T-helper 2 cell treated with Interferon-gamma antibody and Interleukin-4, amounts not matched to agents 100 ng/mL and 5 ng/mL, for 36 hours (primary cell): ENCODE measurements at regions not wholly inside any gene's neighbourhood (a gene's known extent, or its start where the extent isn't known, plus 50 kb on each side); places are given as distances from the start of the nearest gene placed in this dataset.
"Not testable (repeated sequence)": the region's sequence is repeated elsewhere in the genome, so short reads cannot be mapped to it uniquely, and the experiment has no call there.

Source experiments
- intact Hi-C: fragments of 100-400 bp; cut with micrococcal nuclease; formaldehyde crosslinking; loops from one replicate; pipeline ENCODE4 v1.15.1; 2023

DNA sequence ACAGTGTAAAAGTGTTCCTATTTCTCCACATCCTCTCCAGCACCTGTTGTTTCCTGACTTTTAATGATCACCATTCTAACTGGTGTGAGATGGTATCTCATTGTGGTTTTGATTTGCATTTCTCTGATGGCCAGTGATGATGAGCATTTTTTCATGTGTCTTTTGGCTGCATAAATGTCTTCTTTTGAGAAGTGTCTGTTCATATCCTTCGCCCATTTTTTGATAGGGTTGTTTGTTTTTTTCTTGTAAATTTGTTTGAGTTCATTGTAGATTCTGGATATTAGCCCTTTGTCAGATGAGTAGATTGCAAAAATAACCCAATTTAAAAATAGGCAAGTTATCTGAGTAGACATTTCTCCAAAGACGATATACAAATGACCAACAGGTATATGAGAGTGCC lies 120.2 kb upstream of the ID2 start:
- intact Hi-C loops = not testable (repeated sequence)

DNA sequence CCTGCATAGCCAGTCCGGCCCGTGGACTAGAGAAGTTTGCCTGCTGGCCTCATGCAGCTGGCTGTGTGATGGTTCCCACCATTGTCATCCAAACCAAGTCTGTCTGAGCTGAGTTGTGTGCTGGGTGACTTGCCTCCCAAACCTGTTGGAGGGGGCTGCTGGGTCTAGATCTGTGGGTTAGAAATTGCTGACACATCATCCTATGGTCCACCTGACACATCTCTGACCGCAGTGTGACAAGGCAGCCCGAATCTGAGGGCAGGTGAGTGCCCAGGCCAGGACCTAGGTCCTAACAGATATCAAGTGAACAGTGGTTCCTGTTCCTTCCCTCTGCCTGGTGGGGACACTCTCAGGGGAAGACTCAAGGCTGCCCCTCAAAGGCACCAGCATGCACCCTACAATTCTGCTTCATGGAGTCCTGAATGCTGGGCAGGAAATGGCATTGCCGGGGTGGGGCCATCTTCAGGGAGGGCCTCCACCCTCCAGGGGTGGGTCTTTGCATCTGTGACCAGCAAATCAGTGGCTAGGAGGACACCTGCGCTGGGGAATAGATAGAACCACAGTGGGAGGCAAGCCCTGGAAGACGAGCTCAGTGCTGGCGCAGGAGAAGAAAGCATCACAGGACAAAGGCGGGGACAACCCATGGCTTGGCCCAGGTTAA lies 117.9 kb upstream of the ID2 start:
- intact Hi-C loops = no loop called here

DNA sequence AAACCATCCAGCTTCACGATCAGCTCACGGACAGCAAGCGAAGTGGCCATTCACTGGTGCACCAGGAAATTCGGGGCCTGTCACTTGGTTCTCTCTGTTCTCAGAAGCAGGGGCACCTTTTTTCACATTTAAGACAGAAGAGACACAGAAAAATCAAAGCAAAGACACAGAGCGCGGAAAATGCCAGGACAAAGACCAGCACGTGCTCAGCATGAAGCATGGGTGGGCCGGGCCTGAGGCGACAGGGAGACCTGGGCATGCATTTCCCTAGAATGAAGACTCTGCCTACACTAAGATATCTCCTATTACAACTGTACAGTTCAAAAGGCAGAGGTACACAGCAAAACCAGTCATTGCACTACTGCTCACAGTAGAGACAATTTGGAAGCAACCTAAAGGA lies 117.4 kb upstream of the ID2 start:
- intact Hi-C loops = no loop called here

- intact Hi-C loops = no loop called here
Observed at GRCh38 chr2:8565399-8566154, 116.3 kb upstream of the ID2 start.

DNA sequence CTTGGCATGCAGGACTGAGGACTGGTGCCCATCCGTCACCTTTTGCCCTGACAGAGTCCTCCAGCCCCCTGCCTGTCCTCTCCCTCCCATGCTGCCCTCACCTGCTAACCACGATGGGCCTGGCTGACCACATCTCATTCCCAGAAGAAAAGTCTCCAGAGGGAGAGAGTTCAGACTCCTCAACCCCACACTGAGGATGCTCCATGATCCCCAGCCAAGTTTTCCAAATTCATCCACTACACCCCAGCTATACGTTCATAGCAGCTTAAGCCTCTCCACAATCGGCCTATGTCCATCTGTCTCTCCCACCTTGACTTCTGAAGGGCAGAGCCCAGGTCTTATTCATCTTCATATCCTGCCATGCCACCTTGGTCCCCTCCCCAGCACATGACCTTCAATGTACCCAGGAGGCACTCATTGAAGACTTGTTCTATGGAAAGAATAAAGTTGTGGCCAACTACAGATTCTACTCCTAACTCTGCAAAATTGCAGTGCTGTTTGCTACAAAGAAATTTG lies 115.6 kb upstream of the ID2 start:
- intact Hi-C loops = no loop called here

GRCh38 chr2:8566774-8567468 lies 114.9 kb upstream of the ID2 start:
- intact Hi-C loops = no loop called here

DNA sequence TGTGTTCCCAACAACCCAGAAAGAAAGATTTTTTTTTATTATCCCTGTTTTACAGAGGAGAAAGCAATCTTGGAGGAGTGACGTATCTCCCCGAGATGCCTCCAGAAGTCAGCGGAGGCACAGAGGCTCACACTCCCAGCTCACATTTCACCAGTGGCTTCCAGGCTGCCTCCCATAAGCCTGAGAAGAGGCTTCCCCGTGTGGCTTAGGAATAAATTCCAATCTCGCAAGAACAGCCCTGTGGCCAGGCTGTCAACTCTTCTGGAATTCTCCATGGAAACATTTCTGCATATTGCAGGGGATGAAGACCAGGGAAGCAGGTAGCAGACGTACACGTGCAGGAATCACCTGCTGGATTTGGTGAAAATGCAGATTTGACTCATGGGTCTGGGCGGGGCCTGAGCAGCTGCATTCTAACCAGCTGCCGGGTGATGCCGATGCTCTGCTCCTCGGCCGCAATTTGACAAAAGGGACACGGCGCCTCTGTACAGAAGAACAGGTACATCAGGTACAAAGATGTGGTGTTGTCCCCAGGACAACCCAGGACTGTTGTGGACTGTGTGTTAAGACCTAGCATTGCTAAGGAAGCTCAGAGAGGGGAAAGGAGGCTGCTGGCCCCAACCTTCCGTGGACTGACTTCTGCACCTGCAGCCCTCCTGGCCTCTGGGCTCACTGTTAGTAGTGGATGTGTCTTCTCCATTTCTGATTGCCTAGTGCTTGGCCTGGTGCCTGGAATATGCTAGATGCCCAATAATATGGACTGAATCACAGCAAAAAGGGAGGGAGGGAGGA lies 114.2 kb upstream of the ID2 start:
- intact Hi-C loops = no loop called here

DNA sequence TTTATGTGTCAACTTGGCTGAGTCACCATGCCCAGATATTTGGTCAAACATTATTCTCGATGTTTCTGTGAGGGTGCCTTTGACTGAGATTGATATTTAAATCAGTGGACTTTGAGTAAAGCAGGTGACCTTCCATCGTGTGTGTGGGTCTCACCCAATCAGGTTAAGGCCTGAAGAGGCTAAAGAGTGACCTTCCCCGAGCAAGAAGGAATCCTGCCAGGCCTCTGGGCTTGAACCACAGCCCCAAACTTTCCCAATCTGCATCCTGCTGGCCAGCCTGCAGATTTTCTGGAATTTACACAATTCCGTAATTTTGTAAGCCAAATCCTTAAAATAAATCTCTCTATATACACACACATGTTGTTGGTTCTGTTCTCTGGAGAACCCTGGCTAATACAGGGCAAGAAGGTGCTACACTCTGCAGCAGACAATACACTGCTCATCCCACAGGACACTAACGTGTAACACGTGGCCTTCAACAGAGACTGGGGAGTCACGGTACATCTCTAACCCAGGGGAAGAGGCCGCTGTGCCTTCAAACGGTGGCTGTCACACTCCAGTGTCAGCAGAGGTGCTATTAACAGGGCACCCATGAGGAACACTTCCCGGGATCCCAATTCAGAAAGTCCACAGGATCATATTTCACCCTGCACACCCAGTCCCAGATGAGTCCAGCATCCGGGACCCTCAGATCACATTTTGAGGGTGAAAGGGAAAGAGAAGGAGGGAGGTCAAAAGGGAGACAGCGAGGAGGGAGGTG lies 113.1 kb upstream of the ID2 start:
- intact Hi-C loops = no loop called here

DNA sequence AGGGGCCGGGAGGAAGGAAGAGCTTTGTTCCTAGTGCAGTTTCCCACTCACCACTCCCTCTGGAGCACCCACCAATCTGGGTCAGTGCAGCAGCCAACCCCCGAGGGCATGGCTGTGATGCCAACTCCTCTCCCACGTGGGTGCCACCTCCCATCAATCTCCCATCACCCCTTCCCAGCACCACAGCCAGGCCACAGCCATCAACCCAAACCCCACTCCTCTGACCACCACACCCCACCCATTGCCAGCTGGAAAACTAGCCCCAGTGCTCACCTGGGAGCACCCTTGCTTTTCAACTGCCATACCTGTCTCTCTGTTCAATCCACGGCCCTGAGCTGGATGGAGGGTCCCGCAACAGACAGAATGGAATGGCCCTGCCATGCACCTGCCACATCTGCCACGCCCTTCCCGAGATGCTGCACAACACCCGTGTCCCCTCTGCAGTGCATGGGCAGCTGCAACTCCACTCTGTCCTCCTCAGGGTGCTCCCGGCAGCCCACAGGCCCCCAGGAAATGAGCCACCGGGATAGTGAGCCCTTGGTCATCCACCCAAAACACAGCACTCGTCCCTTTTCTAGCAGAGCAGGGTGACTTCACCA lies 112.4 kb upstream of the ID2 start:
- intact Hi-C loops = no loop called here

- intact Hi-C loops = no loop called here
Observed at GRCh38 chr2:8570637-8571036, 111.2 kb upstream of the ID2 start.

- intact Hi-C loops = no loop called here
Observed at GRCh38 chr2:8571301-8571791, 110.5 kb upstream of the ID2 start.

GRCh38 chr2:8571792-8572499 lies 109.9 kb upstream of the ID2 start:
- intact Hi-C loops = no loop called here

GRCh38 chr2:8572712-8573233 lies 109.1 kb upstream of the ID2 start:
- intact Hi-C loops = no loop called here

DNA sequence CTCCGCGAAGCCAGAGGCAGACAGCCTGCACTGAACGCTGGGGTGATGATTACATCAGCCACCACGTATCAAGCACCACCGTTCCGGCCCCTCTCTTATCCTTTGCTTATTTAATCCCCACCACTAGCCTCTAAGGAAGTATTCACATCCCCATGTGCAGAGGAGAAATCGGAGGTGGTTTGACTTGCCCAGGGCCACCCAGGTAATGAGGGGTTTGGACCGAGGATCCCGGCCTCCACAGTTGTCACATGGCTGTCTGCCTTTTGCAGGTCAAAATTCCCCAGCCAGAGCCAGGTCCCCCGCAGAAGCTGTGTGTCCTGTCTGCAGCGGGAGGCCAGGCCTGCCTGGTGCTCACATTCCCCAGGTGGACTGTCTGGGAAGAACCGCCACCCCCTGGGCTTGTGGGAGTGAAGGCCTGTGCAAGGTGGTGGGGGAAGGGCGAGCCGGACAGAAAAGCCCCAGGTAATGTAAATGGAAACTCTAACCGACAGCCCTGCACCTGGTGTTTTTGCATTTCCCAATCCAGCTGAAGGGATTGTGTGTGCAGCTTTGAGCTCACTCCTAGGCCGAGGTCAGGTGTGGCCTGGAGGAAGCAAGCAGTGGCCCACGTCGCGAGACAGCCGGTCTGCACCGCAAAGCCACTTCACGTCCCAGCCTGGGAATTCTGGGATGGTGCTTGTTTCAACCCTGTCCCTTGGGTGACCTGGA lies 108.5 kb upstream of the ID2 start:
- intact Hi-C loops = no loop called here

GRCh38 chr2:8573942-8574195 lies 108.0 kb upstream of the ID2 start:
- intact Hi-C loops = no loop called here

GRCh38 chr2:8574196-8575037 lies 107.4 kb upstream of the ID2 start:
- intact Hi-C loops = no loop called here

DNA sequence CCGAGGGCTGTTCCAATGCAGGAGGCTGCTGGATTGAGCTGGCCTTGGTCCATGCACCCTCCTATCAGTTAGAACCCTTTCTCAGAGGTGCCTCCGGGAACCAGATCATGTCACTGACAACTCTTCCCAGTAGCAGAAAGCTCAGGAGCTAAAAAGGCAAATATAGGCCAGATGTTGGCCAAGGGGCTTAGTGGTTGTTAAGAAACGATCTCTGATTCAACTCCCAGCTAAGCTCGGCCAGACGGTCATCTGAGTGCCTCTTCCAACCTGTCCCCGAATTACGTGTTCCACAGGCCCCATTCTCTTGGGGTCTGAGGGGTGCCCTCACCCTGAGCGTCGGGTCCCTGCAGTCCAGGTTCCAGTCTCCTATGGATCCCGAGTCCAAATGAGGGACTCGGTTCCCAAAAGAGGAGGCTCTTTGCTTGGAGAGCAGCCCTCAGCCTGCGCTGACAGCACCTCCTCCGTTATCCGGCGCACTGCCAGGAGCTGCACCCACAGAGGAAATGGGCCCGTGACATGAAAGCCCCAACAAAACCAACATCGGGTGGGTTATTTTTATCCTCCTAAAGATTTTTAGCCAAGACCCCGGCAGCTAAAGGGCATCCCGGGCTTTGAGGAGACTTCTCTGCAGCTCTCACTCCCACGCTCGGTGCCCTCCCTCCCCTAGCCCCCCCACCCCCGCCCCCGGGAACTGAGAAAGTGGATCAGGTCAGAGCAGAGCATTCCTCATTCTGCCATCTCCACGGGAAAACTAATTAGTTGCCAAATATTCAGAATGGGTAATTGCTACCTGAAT lies 106.6 kb upstream of the ID2 start:
- intact Hi-C loops = no loop called here
